ENCODE measurements at regions not wholly inside any gene's neighbourhood (a gene's known extent, or its start where the extent isn't known, plus 50 kb on each side); places are given as distances from the start of the nearest gene placed in this dataset.
A peak's percentile ranks its signal among the peaks of the same experiment; 100 is the strongest.

- TF ChIP-seq CTCF (IDR thresholded peaks at IDR 0.05; ENCODE audit: insufficient read depth, missing control alignments), result no peak
- no peak for FAIRE-seq
- DNase-seq (ENCODE audit: insufficient read length, low spot score), result no peak
Observed at GRCh38 chr3:153023896-153024295, 138.1 kb upstream of the RAP2B start.

GRCh38 chr3:153026026-153026425 is 136.0 kb upstream of the RAP2B start:
- no peak for DNase-seq (ENCODE audit: insufficient read length, low spot score)
- peak; percentile 69 for FAIRE-seq
- TF ChIP-seq CTCF (IDR thresholded peaks at IDR 0.05; ENCODE audit: insufficient read depth, missing control alignments), result peak; percentile 69

- DNase-seq (ENCODE audit: insufficient read length, low spot score), result no peak
- no peak for FAIRE-seq
- no peak for TF ChIP-seq CTCF (IDR thresholded peaks at IDR 0.05; ENCODE audit: insufficient read depth, missing control alignments)
Observed at GRCh38 chr3:153028381-153028780, 133.6 kb upstream of the RAP2B start.

- FAIRE-seq, result no peak
- TF ChIP-seq CTCF (IDR thresholded peaks at IDR 0.05; ENCODE audit: insufficient read depth, missing control alignments), result no peak
- no peak for DNase-seq (ENCODE audit: insufficient read length, low spot score)
Observed at GRCh38 chr3:153029350-153029749, 132.7 kb upstream of the RAP2B start.

GRCh38 chr3:153032891-153033290 is 129.1 kb upstream of the RAP2B start:
- FAIRE-seq, result no peak
- DNase-seq (ENCODE audit: insufficient read length, low spot score), result no peak

GRCh38 chr3:153036846-153037245 is 125.2 kb upstream of the RAP2B start:
- TF ChIP-seq CTCF (IDR thresholded peaks at IDR 0.05; ENCODE audit: insufficient read depth, missing control alignments), result no peak
- DNase-seq (ENCODE audit: insufficient read length, low spot score) (no peak), FAIRE-seq (no peak)

More at GRCh38 chr3:153032891-153033290, 129.1 kb upstream of the RAP2B start:
- no peak for TF ChIP-seq CTCF (IDR thresholded peaks at IDR 0.05; ENCODE audit: insufficient read depth, missing control alignments)

GRCh38 chr3:153038367-153038766 is 123.7 kb upstream of the RAP2B start:
- no peak for FAIRE-seq
- TF ChIP-seq CTCF (IDR thresholded peaks at IDR 0.05; ENCODE audit: insufficient read depth, missing control alignments), result no peak
- no peak for DNase-seq (ENCODE audit: insufficient read length, low spot score)

Data from D721Med (cell line).